ENCODE measurements at regions not wholly inside any gene's neighbourhood (a gene's known extent, or its start where the extent isn't known, plus 50 kb on each side); places are given as distances from the start of the nearest gene placed in this dataset.

GRCh38 chr14:50013934-50014333 is 102.4 kb downstream of the VCPKMT start:
- 2 to 71% (median 58%) methylated on average over 2 of the region's 2 CpGs for WGBS, 5 donors
- no peak overlapping the region for H3K27ac ChIP-seq
- no peak for TF ChIP-seq CTCF (IDR thresholded peaks at IDR 0.05 in 8 of 11, conservative IDR thresholded peaks at IDR 0.05 in 3 of 11)
- no peak for TF ChIP-seq POLR2A (IDR thresholded peaks at IDR 0.05)
- no peak for TF ChIP-seq POLR2AphosphoS5 (IDR thresholded peaks at IDR 0.05)
- no peaks in the 10 kb centered on the region for H3K27me3 ChIP-seq (replicated peaks in 1 of 7)
- DNase-seq = no peak
- peaks cover 0 to 7% (median 0%) of the 10 kb centered on the region in 6 donors for H3K36me3 ChIP-seq
- H3K4me1 ChIP-seq = peaks cover 0 to 26% (median 12%) of the 10 kb centered on the region in 6 donors
- H3K9me3 ChIP-seq = no peaks in the 10 kb centered on the region
- H3K4me3 ChIP-seq = no peak overlapping the region
- intact Hi-C loops (cut with DNase I; ENCODE audit: low total_unique reads) = no loop called here

GRCh38 chr14:50014809-50015430 is 101.5 kb downstream of the VCPKMT start:
- Histone ChIP-seq H3K4me3 (no peak overlapping the region), H3K27ac (no peak overlapping the region), H3K27me3 (replicated peaks in 1 of 7) (no peaks in the 10 kb centered on the region), H3K36me3 (peaks cover 0 to 7% (median 0%) of the 10 kb centered on the region in 6 donors), H3K4me1 (peaks cover 0 to 22% (median 8%) of the 10 kb centered on the region in 6 donors), H3K9me3 (peaks cover 0 to 4% (median 2%) of the 10 kb centered on the region in 8 donors)
- no peak for TF ChIP-seq POLR2A (IDR thresholded peaks at IDR 0.05)
- no peak for TF ChIP-seq CTCF (IDR thresholded peaks at IDR 0.05 in 8 of 11, conservative IDR thresholded peaks at IDR 0.05 in 3 of 11)
- intact Hi-C loops (cut with DNase I; ENCODE audit: low total_unique reads) = no loop called here
- 72 to 95% (median 79%) methylated on average over 2 of the region's 2 CpGs for WGBS, 5 donors
- DNase-seq = no peak

GRCh38 chr14:50015716-50016115 is 100.7 kb downstream of the VCPKMT start:
- H3K36me3 ChIP-seq = peaks cover 0 to 1% (median 0%) of the 10 kb centered on the region in 6 donors
- H3K9me3 ChIP-seq = peaks cover 0 to 10% (median 8%) of the 10 kb centered on the region in 8 donors
- no peaks in the 10 kb centered on the region for H3K27me3 ChIP-seq (replicated peaks in 1 of 7)
- intact Hi-C loops (cut with DNase I; ENCODE audit: low total_unique reads) = no loop called here
- DNase-seq = no peak
- TF ChIP-seq POLR2A (IDR thresholded peaks at IDR 0.05) = no peak
- no peak overlapping the region for H3K4me3 ChIP-seq
- peaks cover 0 to 28% (median 8%) of the 10 kb centered on the region in 6 donors for H3K4me1 ChIP-seq
- no peak overlapping the region for H3K27ac ChIP-seq
- WGBS, 5 donors = 75 to 98% (median 85%) methylated on average over 3 of the region's 3 CpGs

GRCh38 chr14:50018201-50018932 is 98.0 kb downstream of the VCPKMT start:
- intact Hi-C loops (cut with DNase I; ENCODE audit: low total_unique reads) = no loop called here
- peak overlapping the region in 6 of 8 donors; percentile 42 to 63 (median 60) for H3K27ac ChIP-seq
- TF ChIP-seq POLR2AphosphoS5 (IDR thresholded peaks at IDR 0.05) (peak in 1 of 3 donors; percentile 38), CTCF (IDR thresholded peaks at IDR 0.05 in 8 of 11, conservative IDR thresholded peaks at IDR 0.05 in 3 of 11) (no peak), POLR2A (IDR thresholded peaks at IDR 0.05) (no peak)
- WGBS, 5 donors = 63 to 78% (median 74%) methylated on average over 10 of the region's 10 CpGs
- H3K4me3 ChIP-seq = no peak overlapping the region
- no peak for DNase-seq
- H3K36me3 ChIP-seq = no peaks in the 10 kb centered on the region
- peaks cover 0 to 10% (median 8%) of the 10 kb centered on the region in 8 donors for H3K9me3 ChIP-seq
- no peaks in the 10 kb centered on the region for H3K27me3 ChIP-seq (replicated peaks in 1 of 7)
- H3K4me1 ChIP-seq = peaks cover 0 to 40% (median 17%) of the 10 kb centered on the region in 6 donors
